ENCODE measurements at regions not wholly inside any gene's neighbourhood (a gene's known extent, or its start where the extent isn't known, plus 50 kb on each side); places are given as distances from the start of the nearest gene placed in this dataset.
"Not testable (repeated sequence)": the region's sequence is repeated elsewhere in the genome, so short reads cannot be mapped to it uniquely, and the experiment has no call there.

GRCh38 chr14:59055439-59056045 is 132.9 kb upstream of the DAAM1 start:
- POLR2A ChIA-PET: interaction anchor here (0.7 kb wide), 1 partner anchor 937 kb away, joined by 5 read pairs; no protein-coding TSS in a partner anchor
- H3K4me3 ChIP-seq (ENCODE audit: low read depth, low read length): no peak overlapping the region
- no peaks in the 10 kb centered on the region for H3K27me3 ChIP-seq (ENCODE audit: control insufficient read depth, insufficient read depth, low read length)
- DNase-seq (ENCODE audit: low read depth): peak; percentile 9
- no peaks in the 10 kb centered on the region for H3K36me3 ChIP-seq (ENCODE audit: control insufficient read depth, insufficient read depth, low read length)
- CTCF ChIA-PET: interaction anchor here (0.6 to 1.6 kb wide), 22 partner anchors 10 to 573 kb away, joined by 3 to 14 read pairs (median 6); no protein-coding TSS in a partner anchor
- TF ChIP-seq CTCF (IDR thresholded peaks at IDR 0.05; ENCODE audit: insufficient read depth, low read depth, low read length): peak; percentile 85

DNA sequence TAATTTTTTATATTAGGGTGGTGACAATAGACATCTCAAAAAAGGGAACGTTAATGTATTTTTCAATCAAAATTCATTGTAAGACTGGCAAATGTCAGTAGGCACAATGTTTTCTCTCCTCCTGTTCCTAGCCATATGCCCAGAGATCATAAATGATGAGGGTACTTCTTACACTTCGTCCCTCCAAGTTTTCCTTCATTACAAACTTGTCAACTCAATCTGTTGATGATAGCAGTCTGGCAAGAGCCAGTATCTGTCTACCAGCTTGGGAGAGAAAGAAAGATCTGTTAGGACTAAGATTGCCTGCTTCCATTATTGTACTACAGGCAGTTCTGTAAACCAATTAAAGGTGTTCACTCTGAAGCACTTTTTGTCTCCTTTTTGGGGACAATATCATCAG is 130.9 kb upstream of the DAAM1 start:
- H3K4me3 ChIP-seq (ENCODE audit: low read depth, low read length): no peak overlapping the region
- no peaks in the 10 kb centered on the region for H3K27me3 ChIP-seq (ENCODE audit: control insufficient read depth, insufficient read depth, low read length)
- no peak for TF ChIP-seq CTCF (IDR thresholded peaks at IDR 0.05; ENCODE audit: insufficient read depth, low read depth, low read length)
- CTCF ChIA-PET: interaction anchor here (1.8 to 2.1 kb wide), 2 partner anchors 8 to 556 kb away, joined by 5 read pairs; no protein-coding TSS in a partner anchor
- POLR2A ChIA-PET: no interaction called here
- no peaks in the 10 kb centered on the region for H3K36me3 ChIP-seq (ENCODE audit: control insufficient read depth, insufficient read depth, low read length)
- no peak for DNase-seq (ENCODE audit: low read depth)

GRCh38 chr14:59058776-59059175 is 129.7 kb upstream of the DAAM1 start:
- H3K36me3 ChIP-seq (ENCODE audit: control insufficient read depth, insufficient read depth, low read length); H3K27me3 ChIP-seq (ENCODE audit: control insufficient read depth, insufficient read depth, low read length); CTCF ChIA-PET; H3K4me3 ChIP-seq (ENCODE audit: low read depth, low read length); DNase-seq (ENCODE audit: low read depth); POLR2A ChIA-PET: not testable (repeated sequence)

GRCh38 chr14:59060841-59061240 is 127.6 kb upstream of the DAAM1 start:
- no peak overlapping the region for H3K4me3 ChIP-seq (ENCODE audit: low read depth, low read length)
- H3K36me3 ChIP-seq (ENCODE audit: control insufficient read depth, insufficient read depth, low read length): no peaks in the 10 kb centered on the region
- DNase-seq (ENCODE audit: low read depth): no peak
- no peaks in the 10 kb centered on the region for H3K27me3 ChIP-seq (ENCODE audit: control insufficient read depth, insufficient read depth, low read length)
- no peak for TF ChIP-seq CTCF (IDR thresholded peaks at IDR 0.05; ENCODE audit: insufficient read depth, low read depth, low read length)
- ChIA-PET CTCF (interaction anchor here (1.2 kb wide), 1 partner anchor 560 kb away, joined by 4 read pairs; no protein-coding TSS in a partner anchor), POLR2A (no interaction called here)

- no peaks in the 10 kb centered on the region for H3K27me3 ChIP-seq (ENCODE audit: control insufficient read depth, insufficient read depth, low read length)
- POLR2A ChIA-PET: no interaction called here
- H3K36me3 ChIP-seq (ENCODE audit: control insufficient read depth, insufficient read depth, low read length): no peaks in the 10 kb centered on the region
- H3K4me3 ChIP-seq (ENCODE audit: low read depth, low read length): no peak overlapping the region
- CTCF ChIA-PET: interaction anchor here (1.2 kb wide), 1 partner anchor 560 kb away, joined by 4 read pairs; no protein-coding TSS in a partner anchor
- TF ChIP-seq CTCF (IDR thresholded peaks at IDR 0.05; ENCODE audit: insufficient read depth, low read depth, low read length): no peak
- DNase-seq (ENCODE audit: low read depth): no peak
Observed at GRCh38 chr14:59061292-59061691, 127.2 kb upstream of the DAAM1 start.

DNA sequence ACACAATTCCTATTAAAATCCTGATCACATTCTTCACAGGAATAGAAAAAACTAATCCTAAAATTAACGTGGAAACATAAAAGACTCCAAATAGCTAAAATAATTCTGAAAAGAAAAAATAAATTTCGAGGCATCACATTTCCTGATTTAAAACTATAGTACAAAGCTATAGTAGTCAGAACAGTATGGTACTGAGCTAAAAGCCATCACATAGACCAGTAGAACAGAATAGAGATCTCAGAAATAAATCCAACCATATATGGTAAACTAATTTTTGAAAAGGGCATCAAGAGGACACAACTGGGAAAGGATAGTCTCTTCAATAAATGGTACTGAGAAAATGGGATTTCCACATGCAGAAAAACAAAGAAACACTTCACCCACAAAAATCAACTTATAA is 125.2 kb upstream of the DAAM1 start:
- H3K4me3 ChIP-seq (ENCODE audit: low read depth, low read length): no peak overlapping the region
- ChIA-PET POLR2A (no interaction called here), CTCF (interaction anchor here (1.0 kb wide), 1 partner anchor 562 kb away, joined by 4 read pairs; no protein-coding TSS in a partner anchor)
- no peak for TF ChIP-seq CTCF (IDR thresholded peaks at IDR 0.05; ENCODE audit: insufficient read depth, low read depth, low read length)
- H3K27me3 ChIP-seq (ENCODE audit: control insufficient read depth, insufficient read depth, low read length): no peaks in the 10 kb centered on the region
- DNase-seq (ENCODE audit: low read depth): no peak
- H3K36me3 ChIP-seq (ENCODE audit: control insufficient read depth, insufficient read depth, low read length): no peaks in the 10 kb centered on the region

All from BJ (cell line).